Activated T-cell treated with anti-CD3 and anti-CD28 coated beads for 1 hour (primary cell): ENCODE measurements at regions not wholly inside any gene's neighbourhood (a gene's known extent, or its start where the extent isn't known, plus 50 kb on each side); places are given as distances from the start of the nearest gene placed in this dataset.

Experiments used
- DNase-seq: peaks from one replicate; pipeline ENCODE4 v3.0.0-alpha.2; 2020; ENCODE audit warnings: low read depth

GRCh38 chr10:36224431-36224985, 582.4 kb upstream of the FZD8 start:
- no peak for DNase-seq

- DNase-seq: no peak
Observed at GRCh38 chr10:36221101-36221500, 579.0 kb upstream of the FZD8 start.

- no peak for DNase-seq
Observed at GRCh38 chr10:36220151-36220550, 578.1 kb upstream of the FZD8 start.

GRCh38 chr10:36211856-36212255, 569.8 kb upstream of the FZD8 start:
- no peak for DNase-seq

- DNase-seq: no peak
Observed at GRCh38 chr10:36209480-36209879, 567.4 kb upstream of the FZD8 start.

GRCh38 chr10:36202881-36203280, 560.8 kb upstream of the FZD8 start:
- DNase-seq: no peak

GRCh38 chr10:36200577-36200976, 558.5 kb upstream of the FZD8 start:
- DNase-seq: no peak

- DNase-seq: no peak
Observed at GRCh38 chr10:36198322-36198721, 556.2 kb upstream of the FZD8 start.

- no peak for DNase-seq
Observed at GRCh38 chr10:36195364-36195763, 553.3 kb upstream of the FZD8 start.

GRCh38 chr10:36194276-36194675, 552.2 kb upstream of the FZD8 start:
- no peak for DNase-seq

GRCh38 chr10:36191009-36191408, 548.9 kb upstream of the FZD8 start:
- no peak for DNase-seq

GRCh38 chr10:36188461-36188860, 546.4 kb upstream of the FZD8 start:
- DNase-seq: no peak

- DNase-seq: no peak
Observed at GRCh38 chr10:36188080-36188453, 546.0 kb upstream of the FZD8 start.

GRCh38 chr10:36187380-36188079, 545.4 kb upstream of the FZD8 start:
- no peak for DNase-seq

GRCh38 chr10:36185097-36185496, 543.0 kb upstream of the FZD8 start:
- no peak for DNase-seq

GRCh38 chr10:36183726-36184125, 541.6 kb upstream of the FZD8 start:
- DNase-seq: no peak

- no peak for DNase-seq
Observed at GRCh38 chr10:36183056-36183455, 541.0 kb upstream of the FZD8 start.

GRCh38 chr10:36182606-36183005, 540.5 kb upstream of the FZD8 start:
- DNase-seq: no peak

GRCh38 chr10:36182179-36182566, 540.1 kb upstream of the FZD8 start:
- no peak for DNase-seq

GRCh38 chr10:36181426-36182178, 539.5 kb upstream of the FZD8 start:
- DNase-seq: no peak

GRCh38 chr10:36178616-36179015, 536.5 kb upstream of the FZD8 start:
- no peak for DNase-seq

- no peak for DNase-seq
Observed at GRCh38 chr10:36177071-36177470, 535.0 kb upstream of the FZD8 start.

GRCh38 chr10:36175954-36176353, 533.9 kb upstream of the FZD8 start:
- DNase-seq: no peak

- no peak for DNase-seq
Observed at GRCh38 chr10:36173364-36173763, 531.3 kb upstream of the FZD8 start.
